ENCODE measurements at regions not wholly inside any gene's neighbourhood (a gene's known extent, or its start where the extent isn't known, plus 50 kb on each side); places are given as distances from the start of the nearest gene placed in this dataset.

- ATAC-seq (no peak), DNase-seq (no peak)
- WGBS, 2 donors: 30 to 34% methylated on average over 4 of the region's 4 CpGs
- intact Hi-C loops (cut with DNase I): no loop called here
- Histone ChIP-seq H3K4me1 (no peaks in the 10 kb centered on the region), H3K27me3 (no peaks in the 10 kb centered on the region), H3K4me3 (no peak overlapping the region), H3K36me3 (replicated peaks in 1 of 2; ENCODE audit: insufficient read depth in 1 of 2, low read depth in 2 of 2) (no peaks in the 10 kb centered on the region), H3K27ac (no peak overlapping the region), H3K9me3 (no peaks in the 10 kb centered on the region)
- TF ChIP-seq POLR2A (IDR thresholded peaks at IDR 0.05): no peak
- no peak for TF ChIP-seq CTCF (IDR thresholded peaks at IDR 0.05)
These were observed 280.8 kb upstream of the DPYD start for GRCh38 chr1:98201666-98202081.

- DNase-seq (no peak), ATAC-seq (no peak)
- no peak overlapping the region for H3K4me3 ChIP-seq
- no peaks in the 10 kb centered on the region for H3K27me3 ChIP-seq
- no peaks in the 10 kb centered on the region for H3K9me3 ChIP-seq
- no peaks in the 10 kb centered on the region for H3K4me1 ChIP-seq
- no peak overlapping the region for H3K27ac ChIP-seq
- 69 to 74% methylated on average over 3 of the region's 3 CpGs for WGBS, 2 donors
- TF ChIP-seq POLR2A (IDR thresholded peaks at IDR 0.05) (no peak), CTCF (IDR thresholded peaks at IDR 0.05) (no peak)
- H3K36me3 ChIP-seq (replicated peaks in 1 of 2; ENCODE audit: insufficient read depth in 1 of 2, low read depth in 2 of 2): no peaks in the 10 kb centered on the region
- intact Hi-C loops (cut with DNase I): no loop called here
These were observed 276.5 kb upstream of the DPYD start for GRCh38 chr1:98197356-98197755.

- no peaks in the 10 kb centered on the region for H3K4me1 ChIP-seq
- DNase-seq (no peak), ATAC-seq (no peak)
- TF ChIP-seq CTCF (IDR thresholded peaks at IDR 0.05) (no peak), POLR2A (IDR thresholded peaks at IDR 0.05) (no peak)
- H3K36me3 ChIP-seq (replicated peaks in 1 of 2; ENCODE audit: insufficient read depth in 1 of 2, low read depth in 2 of 2): no peaks in the 10 kb centered on the region
- no peaks in the 10 kb centered on the region for H3K27me3 ChIP-seq
- H3K9me3 ChIP-seq: no peaks in the 10 kb centered on the region
- H3K27ac ChIP-seq: no peak overlapping the region
- H3K4me3 ChIP-seq: no peak overlapping the region
- intact Hi-C loops (cut with DNase I): no loop called here
- 85 to 88% methylated on average over 2 of the region's 2 CpGs for WGBS, 2 donors
These were observed 275.2 kb upstream of the DPYD start for GRCh38 chr1:98196012-98196411.

- Histone ChIP-seq H3K4me3 (no peak overlapping the region), H3K27me3 (no peaks in the 10 kb centered on the region), H3K27ac (no peak overlapping the region), H3K4me1 (no peaks in the 10 kb centered on the region), H3K36me3 (replicated peaks in 1 of 2; ENCODE audit: insufficient read depth in 1 of 2, low read depth in 2 of 2) (no peaks in the 10 kb centered on the region), H3K9me3 (no peaks in the 10 kb centered on the region)
- 58 to 70% methylated on average over 1 of the region's 1 CpG for WGBS, 2 donors
- ATAC-seq (no peak), DNase-seq (no peak)
- TF ChIP-seq CTCF (IDR thresholded peaks at IDR 0.05) (no peak), POLR2A (IDR thresholded peaks at IDR 0.05) (no peak)
- intact Hi-C loops (cut with DNase I): no loop called here
These were observed 267.9 kb upstream of the DPYD start for GRCh38 chr1:98188774-98189173.

GRCh38 chr1:98184856-98185255 is 264.0 kb upstream of the DPYD start:
- DNase-seq: no peak
- intact Hi-C loops (cut with DNase I): no loop called here
- Histone ChIP-seq H3K27me3 (no peaks in the 10 kb centered on the region), H3K4me1 (no peaks in the 10 kb centered on the region), H3K36me3 (replicated peaks in 1 of 2; ENCODE audit: insufficient read depth in 1 of 2, low read depth in 2 of 2) (no peaks in the 10 kb centered on the region), H3K27ac (no peak overlapping the region), H3K4me3 (no peak overlapping the region), H3K9me3 (no peaks in the 10 kb centered on the region)
- no peak for ATAC-seq
- WGBS, 2 donors: 68 to 71% methylated on average over 2 of the region's 2 CpGs
- TF ChIP-seq CTCF (IDR thresholded peaks at IDR 0.05): no peak

Measured in body of pancreas (tissue), 4 donors.